Psoas muscle (tissue), 7 donors: ENCODE measurements at regions not wholly inside any gene's neighbourhood (a gene's known extent, or its start where the extent isn't known, plus 50 kb on each side); places are given as distances from the start of the nearest gene placed in this dataset.

Experiments
- ATAC-seq, 4 donors: fragments of 200-7000 bp; cut with Tn5 transposase; one replicate each; pipeline ENCODE4 v1.9.1; 2020; ENCODE audit warnings: moderate library complexity in 3 of 4, mild to moderate bottlenecking in 2 of 4
- DNase-seq, 2 donors: peaks; one replicate each; pipeline ENCODE4 v3.0.0-alpha.2; 2020
- H3K27ac ChIP-seq: fragments of 200-600 bp; one replicate; pipeline ENCODE4 v1.8.0; 2022
- H3K27me3 ChIP-seq, 3 donors: fragments of 200-600 bp in 1 of 3; one replicate each; pipeline versions ENCODE4 v1.6.1 to v1.8.0; 2013 to 2022; ENCODE audit warnings: low read length in 2 of 3, mild to moderate bottlenecking in 2 of 3, moderate library complexity in 1 of 3; ENCODE audit not compliant: insufficient read depth in 3 of 3
- H3K36me3 ChIP-seq, 2 donors: fragments of 200-600 bp in 1 of 2; one replicate each; pipeline versions ENCODE4 v1.6.1 to v1.8.0; 2013 to 2022; ENCODE audit warnings: low read depth in 1 of 2, mild to moderate bottlenecking in 1 of 2, moderate library complexity in 1 of 2; ENCODE audit not compliant: insufficient read depth in 1 of 2
- H3K4me1 ChIP-seq: fragments of 200-600 bp; one replicate; pipeline ENCODE4 v1.8.0; 2022
- H3K4me3 ChIP-seq: fragments of 200-600 bp; one replicate; pipeline ENCODE4 v1.8.0; 2022; ENCODE audit warnings: mild to moderate bottlenecking
- H3K9me3 ChIP-seq: fragments of 200-600 bp; one replicate; pipeline ENCODE4 v1.8.0; 2022
- CTCF ChIP-seq: fragments of 200-600 bp; IDR thresholded peaks from one replicate; pipeline ENCODE4 v1.8.0; 2022; ENCODE audit warnings: antibody characterized with exemption
- WGBS, 3 donors: extraction: QIAGEN DNeasy Blood & Tissue Kit; methylation state at CpG; one replicate each; pipeline versions ENCODE4 v1.1.6 to v1.1.7; 2013; 5-methylcytosine and 5-hydroxymethylcytosine counted together
- intact Hi-C, 2 donors: fragments of 100-400 bp; cut with DNase I; formaldehyde crosslinking; loops; one replicate each; pipeline versions ENCODE4 v1.11.0 to v1.14.2; 2022
- donor health status: healthy with polysubstance abuse.
- donor health status: DM: no; HTN: no; CAD: no; lungs with moderate emphysema.
- donor health status: Bipolar disorder and iron deficiency.
- donor health status: healthy.
- donor health status: DM: yes; HTN: yes; CAD: no.
- donor health status: DM: no; HTN: no; CAD: no.
- donor health status: DM: yes; HTN: yes; CAD: no.

- TF ChIP-seq CTCF: no peak
- Histone ChIP-seq H3K4me1 (peaks cover 8% of the 10 kb centered on the region), H3K36me3 (no peaks in the 10 kb centered on the region), H3K27me3 (no peaks in the 10 kb centered on the region), H3K4me3 (no peak overlapping the region), H3K9me3 (no peaks in the 10 kb centered on the region), H3K27ac (no peak overlapping the region)
- ATAC-seq: no peak
- WGBS, 3 donors: 96 to 100% (median 96%) methylated on average over 1 of the region's 1 CpG
- intact Hi-C loops: no loop called here
- DNase-seq: no peak
Measured at GRCh38 chr13:74200081-74200480, 65.9 kb upstream of the KLF12 start.

DNA sequence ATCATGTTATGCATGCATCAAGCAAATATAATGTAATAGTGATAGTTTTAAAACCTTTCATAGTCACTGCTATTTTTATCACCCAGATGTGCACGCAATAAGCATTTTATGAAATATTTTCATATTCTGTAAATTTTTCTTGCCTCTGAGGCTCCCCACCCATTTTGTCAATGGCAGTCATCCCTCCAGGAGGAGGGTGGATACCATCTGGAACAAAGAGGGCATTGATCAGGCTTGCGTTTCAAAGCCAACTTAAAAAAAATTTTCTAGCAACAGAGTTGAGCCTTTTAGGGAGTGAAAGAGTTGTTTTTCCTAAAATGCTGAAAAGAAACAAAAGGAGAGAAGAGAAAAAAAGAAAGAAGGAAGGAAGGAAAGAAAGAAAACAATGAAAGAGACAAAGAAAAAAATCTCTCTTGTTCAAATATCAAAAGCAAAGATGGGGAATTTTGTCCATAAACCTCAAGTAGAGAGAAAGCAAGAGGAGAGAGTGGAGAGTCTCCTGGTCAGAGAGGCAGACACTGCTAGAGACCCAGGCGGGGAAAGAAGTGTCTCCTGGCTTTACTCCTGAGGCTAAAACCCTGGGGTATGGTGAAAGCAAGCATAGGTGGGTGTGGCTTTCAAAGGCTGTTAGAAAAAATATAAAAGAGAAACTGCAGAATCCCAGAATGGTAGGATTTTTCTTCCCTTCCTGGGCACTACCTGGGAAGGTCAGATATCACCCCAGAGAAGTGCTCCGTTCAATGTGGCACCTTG, 63.6 kb upstream of the KLF12 start:
- 76 to 87% (median 84%) methylated on average over 4 of the region's 4 CpGs for WGBS, 3 donors
- H3K27ac ChIP-seq: no peak overlapping the region
- no peak overlapping the region for H3K4me3 ChIP-seq
- peaks cover under 1% of the 10 kb centered on the region for H3K4me1 ChIP-seq
- H3K9me3 ChIP-seq: no peaks in the 10 kb centered on the region
- no peak for ATAC-seq
- no peak for DNase-seq
- no peak for TF ChIP-seq CTCF
- no peaks in the 10 kb centered on the region for H3K36me3 ChIP-seq
- intact Hi-C loops: loop anchor here in 1 of 2 donors (10.0 kb wide), 1 partner anchor 87 kb away; no protein-coding TSS in a partner anchor
- no peaks in the 10 kb centered on the region for H3K27me3 ChIP-seq

DNA sequence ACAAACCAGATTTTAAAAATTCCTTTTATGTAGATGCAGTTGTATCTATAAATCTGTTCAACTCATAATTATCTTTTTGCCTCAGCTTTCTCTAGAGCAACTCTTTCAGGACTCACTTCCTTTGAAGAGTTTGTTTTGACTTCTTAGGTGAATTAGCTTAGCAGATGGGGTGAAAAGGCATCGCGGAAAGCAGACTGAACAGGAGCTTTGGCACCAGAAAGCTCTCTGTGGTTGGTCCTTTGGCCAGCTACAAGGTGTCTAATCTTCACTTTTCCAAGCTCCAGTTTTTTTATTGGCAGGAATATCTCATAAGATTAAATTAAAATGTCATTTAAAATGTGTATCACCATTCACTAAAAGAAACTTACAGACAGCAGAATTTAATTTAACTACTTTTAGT, 60.6 kb upstream of the KLF12 start:
- TF ChIP-seq CTCF: no peak
- no peaks in the 10 kb centered on the region for H3K36me3 ChIP-seq
- ATAC-seq: no peak
- DNase-seq: no peak
- H3K27ac ChIP-seq: no peak overlapping the region
- H3K9me3 ChIP-seq: no peaks in the 10 kb centered on the region
- no peaks in the 10 kb centered on the region for H3K4me1 ChIP-seq
- WGBS, 3 donors: 44 to 59% (median 56%) methylated on average over 2 of the region's 2 CpGs
- no peak overlapping the region for H3K4me3 ChIP-seq
- H3K27me3 ChIP-seq: no peaks in the 10 kb centered on the region
- intact Hi-C loops: loop anchor here in 1 of 2 donors (10.0 kb wide), 1 partner anchor 90 kb away; no protein-coding TSS in a partner anchor

- 87 to 97% (median 90%) methylated on average over 1 of the region's 1 CpG for WGBS, 3 donors
- TF ChIP-seq CTCF: no peak
Measured at GRCh38 chr13:74193391-74193790, 59.2 kb upstream of the KLF12 start.

More at GRCh38 chr13:74193391-74193790, 59.2 kb upstream of the KLF12 start:
- H3K36me3 ChIP-seq: no peaks in the 10 kb centered on the region
- no peak overlapping the region for H3K4me3 ChIP-seq
- no peaks in the 10 kb centered on the region for H3K27me3 ChIP-seq
- no peaks in the 10 kb centered on the region for H3K4me1 ChIP-seq
- no peak overlapping the region for H3K27ac ChIP-seq
- intact Hi-C loops: loop anchor here in 1 of 2 donors (10.0 kb wide), 1 partner anchor 91 kb away; no protein-coding TSS in a partner anchor
- DNase-seq (no peak), ATAC-seq (no peak)
- no peaks in the 10 kb centered on the region for H3K9me3 ChIP-seq
